ENCODE measurements at regions not wholly inside any gene's neighbourhood (a gene's known extent, or its start where the extent isn't known, plus 50 kb on each side); places are given as distances from the start of the nearest gene placed in this dataset.

GRCh38 chr6:122025104-122025503, 374.3 kb upstream of the HSF2 start:
- no peak overlapping the region for H3K4me3 ChIP-seq (replicated peaks in 1 of 3; ENCODE audit: insufficient read depth in 1 of 3, low read depth in 2 of 3, low read length in 3 of 3)
- no peak overlapping the region for H2AFZ ChIP-seq (ENCODE audit: low read length)
- ChIA-PET CTCF (ENCODE audit: low intra/inter-chr PET ratio, low total read pairs) (no interaction called here), POLR2A (no interaction called here)
- H3K36me3 ChIP-seq (replicated peaks in 1 of 2; ENCODE audit: control insufficient read depth in 1 of 2, insufficient read depth in 2 of 2, low read length in 2 of 2) = no peaks in the 10 kb centered on the region
- TF ChIP-seq ZFP90 (CRISPR knock-in tag; IDR thresholded peaks at IDR 0.05; ENCODE audit: borderline replicate concordance) (no peak), ZMYM2 (CRISPR knock-in tag; IDR thresholded peaks at IDR 0.05) (no peak)
- intact Hi-C loops (cut with micrococcal nuclease; ENCODE audit: unreplicated experiment) = no loop called here
- no peaks in the 10 kb centered on the region for H3K79me2 ChIP-seq (ENCODE audit: insufficient read depth, low read length)
- ATAC-seq (no peak), FAIRE-seq (no peak), DNase-seq (ENCODE audit: low spot score) (no peak)
- WGBS (ENCODE audit: low lambda C conversion rate) = 0% methylated on average over 1 of the region's 1 CpG
- BruUV-seq (replicated peaks) = no TSS peak
- in situ Hi-C loops (cut with HindIII; ENCODE audit: extremely low pct_ligation_motif_present, low pct_unique_long_range_greater_than_20kb) = no loop called here
- no peak overlapping the region for H3K27ac ChIP-seq (ENCODE audit: extremely low read length, insufficient read depth, low read length)
- no peaks in the 10 kb centered on the region for H3K9me3 ChIP-seq (ENCODE audit: low read length)
- no peaks in the 10 kb centered on the region for H3K4me1 ChIP-seq (ENCODE audit: insufficient read depth, low read length)
- H3K9ac ChIP-seq (ENCODE audit: insufficient read depth, low read depth, low read length) = no peak overlapping the region
- no peaks in the 10 kb centered on the region for H4K20me1 ChIP-seq (ENCODE audit: insufficient read depth, low read length)
- no peak overlapping the region for H3K4me2 ChIP-seq (ENCODE audit: low read depth, low read length)
- H3K27me3 ChIP-seq (ENCODE audit: control insufficient read depth in 1 of 2, insufficient read depth in 2 of 2, low read length in 2 of 2) = no peaks in the 10 kb centered on the region

- intact Hi-C loops (cut with micrococcal nuclease; ENCODE audit: unreplicated experiment) = no loop called here
- WGBS (ENCODE audit: low lambda C conversion rate) = 0% methylated on average over 3 of the region's 3 CpGs
- no peak overlapping the region for H2AFZ ChIP-seq (ENCODE audit: low read length)
- FAIRE-seq = no peak
- no peak for DNase-seq (ENCODE audit: low spot score)
- H3K27ac ChIP-seq (ENCODE audit: extremely low read length, insufficient read depth, low read length) = no peak overlapping the region
- ATAC-seq = no peak
- H3K36me3 ChIP-seq (replicated peaks in 1 of 2; ENCODE audit: control insufficient read depth in 1 of 2, insufficient read depth in 2 of 2, low read length in 2 of 2) = no peaks in the 10 kb centered on the region
- no peak for TF ChIP-seq POLR2AphosphoS2 (IDR thresholded peaks at IDR 0.05; ENCODE audit: low read depth, low read length)
- H3K27me3 ChIP-seq (ENCODE audit: control insufficient read depth in 1 of 2, insufficient read depth in 2 of 2, low read length in 2 of 2) = no peaks in the 10 kb centered on the region
- H3K9ac ChIP-seq (ENCODE audit: insufficient read depth, low read depth, low read length) = no peak overlapping the region
- POLR2A ChIA-PET = no interaction called here
- no peaks in the 10 kb centered on the region for H3K79me2 ChIP-seq (ENCODE audit: insufficient read depth, low read length)
- H3K4me2 ChIP-seq (ENCODE audit: low read depth, low read length) = no peak overlapping the region
- H3K4me3 ChIP-seq (replicated peaks in 1 of 3; ENCODE audit: insufficient read depth in 1 of 3, low read depth in 2 of 3, low read length in 3 of 3) = no peak overlapping the region
- H3K4me1 ChIP-seq (ENCODE audit: insufficient read depth, low read length) = no peaks in the 10 kb centered on the region
- in situ Hi-C loops (cut with HindIII; ENCODE audit: extremely low pct_ligation_motif_present, low pct_unique_long_range_greater_than_20kb) = no loop called here
- no peaks in the 10 kb centered on the region for H3K9me3 ChIP-seq (ENCODE audit: low read length)
- H4K20me1 ChIP-seq (ENCODE audit: insufficient read depth, low read length) = no peaks in the 10 kb centered on the region
- CTCF ChIA-PET (ENCODE audit: low intra/inter-chr PET ratio, low total read pairs) = no interaction called here
- BruUV-seq (replicated peaks) = no TSS peak
Observed at GRCh38 chr6:122026582-122027369, 372.7 kb upstream of the HSF2 start.
